ENCODE measurements at regions not wholly inside any gene's neighbourhood (a gene's known extent, or its start where the extent isn't known, plus 50 kb on each side); places are given as distances from the start of the nearest gene placed in this dataset.
"Not testable (repeated sequence)": the region's sequence is repeated elsewhere in the genome, so short reads cannot be mapped to it uniquely, and the experiment has no call there.

DNA sequence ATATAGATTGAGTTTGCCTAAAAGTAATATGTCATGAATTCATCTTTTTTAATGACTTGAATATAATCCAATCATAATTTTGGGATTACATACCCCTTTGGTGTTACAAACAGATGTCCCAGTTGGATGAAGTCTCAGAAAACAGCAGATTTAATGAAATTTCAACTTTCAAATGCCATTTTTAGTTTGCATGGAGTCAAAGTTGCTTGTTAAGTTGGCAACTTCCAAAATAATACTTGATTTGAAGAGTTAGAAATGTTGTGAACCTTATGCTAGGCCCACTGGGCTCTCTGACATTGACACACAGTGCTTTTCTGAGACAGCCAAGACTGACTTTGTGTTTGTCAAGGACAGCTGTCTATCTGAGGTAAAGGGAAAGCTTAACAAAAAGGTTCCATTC, 248.1 kb downstream of the KIF20B start:
- DNase-seq (ENCODE audit: low read depth in 2 of 2): no peak

DNA sequence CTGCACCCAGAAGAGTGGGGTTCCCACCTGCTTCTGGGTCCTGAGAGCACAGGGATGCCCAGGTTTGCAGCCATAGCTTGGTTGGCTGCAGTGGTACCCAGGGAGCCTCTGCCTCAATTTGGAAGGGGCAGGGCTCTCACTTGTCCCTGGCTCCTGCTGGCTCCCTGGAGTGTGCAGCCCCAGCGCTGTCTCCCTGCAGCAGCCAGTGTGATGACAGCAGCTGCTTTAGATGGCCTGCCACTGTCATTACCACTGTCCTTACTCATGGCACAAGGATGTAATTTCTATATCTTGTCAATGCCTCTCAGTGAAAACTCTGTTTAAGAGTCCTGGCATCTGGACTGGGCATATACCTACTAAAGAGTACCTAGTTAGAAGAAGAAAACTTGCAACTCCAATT, 250.9 kb downstream of the KIF20B start:
- no peak for DNase-seq (ENCODE audit: low read depth in 2 of 2)

- DNase-seq (ENCODE audit: low read depth in 2 of 2): no peak
Observed at GRCh38 chr10:89952751-89953150, 251.4 kb downstream of the KIF20B start.

DNA sequence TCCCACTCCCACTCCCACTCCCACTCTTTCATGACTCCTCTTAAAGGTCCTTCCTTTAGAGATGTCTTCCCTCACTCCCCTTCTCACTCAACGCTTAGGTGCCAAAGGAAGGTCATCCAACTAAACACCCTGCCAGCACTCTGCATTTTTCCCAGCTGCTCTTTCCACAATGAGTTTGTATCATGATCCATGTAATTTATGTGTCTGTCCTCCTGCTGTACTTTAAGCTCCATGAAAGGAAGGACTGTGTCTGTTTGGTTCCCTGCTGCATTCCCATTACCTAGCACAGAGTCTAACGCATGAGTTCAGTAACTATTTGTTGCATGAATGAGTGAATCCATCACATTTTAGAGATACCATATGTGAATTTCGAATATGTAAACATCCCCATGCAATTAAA, 252.7 kb downstream of the KIF20B start:
- no peak for DNase-seq (ENCODE audit: low read depth in 2 of 2)

- DNase-seq (ENCODE audit: low read depth in 2 of 2): no peak
Observed at GRCh38 chr10:89954787-89955566, 253.6 kb downstream of the KIF20B start.

- no peak for DNase-seq (ENCODE audit: low read depth in 2 of 2)
Observed at GRCh38 chr10:89959433-89960110, 258.2 kb downstream of the KIF20B start.

DNA sequence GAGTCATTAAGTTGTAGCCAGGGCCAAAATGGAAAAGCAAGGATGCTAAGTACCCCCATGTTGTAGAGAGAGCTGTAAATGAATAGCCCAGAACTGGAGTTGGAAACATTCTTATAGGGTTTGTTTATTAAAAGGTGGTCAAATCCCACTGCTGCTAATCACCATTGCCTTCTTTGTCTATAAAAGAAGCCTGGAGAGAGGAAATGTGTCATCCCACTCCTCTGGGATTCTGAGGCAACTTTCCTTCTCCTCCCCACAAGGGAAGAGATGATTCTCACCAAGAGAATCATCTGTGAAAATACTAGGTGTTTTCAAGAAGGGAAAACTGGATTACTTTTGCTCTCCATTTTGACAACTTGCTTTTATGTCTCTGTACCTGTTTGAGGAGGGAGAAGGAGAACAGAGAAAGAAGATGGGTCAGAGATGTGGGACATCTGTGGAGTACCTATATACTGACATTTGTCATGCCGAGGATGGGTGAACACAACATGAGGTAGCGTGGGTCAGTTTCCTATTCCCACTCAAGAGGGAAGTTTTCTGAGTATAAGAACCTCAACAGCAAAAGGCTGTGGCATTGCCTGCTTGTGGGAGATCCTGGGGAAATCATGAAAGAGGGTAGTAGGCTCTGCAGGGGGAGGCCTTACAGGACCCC, 262.2 kb downstream of the KIF20B start:
- DNase-seq (ENCODE audit: low read depth in 2 of 2): no peak

- no peak for DNase-seq (ENCODE audit: low read depth in 2 of 2)
Observed at GRCh38 chr10:89966211-89966610, 264.8 kb downstream of the KIF20B start.

DNA sequence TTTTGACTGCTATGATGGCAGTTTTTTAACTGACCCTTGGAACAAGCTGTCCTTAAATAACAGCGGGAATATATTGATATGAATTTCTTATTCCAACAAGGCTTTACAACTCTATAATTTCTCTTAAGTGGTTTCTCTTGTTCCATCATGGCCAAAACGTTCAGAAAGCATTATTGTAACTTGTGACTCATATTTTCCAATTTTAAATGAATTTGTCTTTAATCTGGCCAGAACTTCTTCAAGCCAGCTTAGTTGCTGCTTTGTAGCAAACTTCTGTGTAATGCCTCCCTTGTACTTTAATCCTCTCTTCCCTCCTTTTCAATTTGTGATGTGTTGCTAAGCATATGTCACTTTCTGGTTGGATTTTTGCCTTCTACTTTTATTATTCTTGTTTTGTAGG, 271.9 kb downstream of the KIF20B start:
- no peak for DNase-seq (ENCODE audit: low read depth in 2 of 2)

DNA sequence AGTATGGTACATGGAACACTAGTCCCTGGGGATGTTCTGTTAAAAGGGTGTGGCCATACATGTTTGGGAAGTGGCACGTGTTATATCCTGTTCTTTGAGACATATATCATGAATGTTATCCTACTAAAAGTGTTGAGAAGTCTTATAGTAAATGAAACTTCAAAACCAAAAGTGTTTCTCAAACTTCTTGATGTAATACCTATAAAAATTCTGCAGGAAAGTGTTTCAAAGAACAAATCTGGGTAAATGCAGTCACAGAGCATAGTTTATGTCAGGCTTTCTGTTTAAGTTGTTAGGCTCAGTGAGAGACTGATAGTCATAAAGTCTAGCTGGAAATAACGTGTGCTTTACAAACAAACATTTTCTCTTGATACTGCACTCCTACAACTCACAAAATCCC, 273.7 kb downstream of the KIF20B start:
- DNase-seq (ENCODE audit: low read depth in 2 of 2): no peak

- no peak for DNase-seq (ENCODE audit: low read depth in 2 of 2)
Observed at GRCh38 chr10:89975771-89976170, 274.4 kb downstream of the KIF20B start.

- no peak for DNase-seq (ENCODE audit: low read depth in 2 of 2)
Observed at GRCh38 chr10:89978081-89978480, 276.7 kb downstream of the KIF20B start.

DNA sequence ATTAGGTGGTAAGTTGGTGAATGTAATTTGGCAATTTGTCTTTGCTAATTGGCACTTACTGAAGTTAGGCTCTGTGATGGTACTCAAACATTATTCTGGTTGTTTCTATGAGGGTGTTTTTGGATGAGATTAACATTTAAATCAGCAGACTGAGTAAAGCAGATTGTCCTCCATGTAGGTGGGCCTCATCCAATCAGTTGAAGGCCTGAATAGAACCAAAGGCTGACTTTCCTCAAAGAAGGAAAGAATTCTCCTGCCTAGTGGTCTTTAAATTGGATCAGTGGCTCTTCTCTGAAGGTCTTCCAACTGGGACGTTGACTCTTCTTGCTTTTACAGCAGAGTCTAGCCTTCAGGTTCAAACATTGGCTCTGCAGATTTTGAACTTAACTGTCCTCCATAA, 278.3 kb downstream of the KIF20B start:
- DNase-seq (ENCODE audit: low read depth in 2 of 2): no peak

- DNase-seq (ENCODE audit: low read depth in 2 of 2): no peak
Observed at GRCh38 chr10:89980166-89980565, 278.8 kb downstream of the KIF20B start.

- no peak for DNase-seq (ENCODE audit: low read depth in 2 of 2)
Observed at GRCh38 chr10:89981891-89982290, 280.5 kb downstream of the KIF20B start.

DNA sequence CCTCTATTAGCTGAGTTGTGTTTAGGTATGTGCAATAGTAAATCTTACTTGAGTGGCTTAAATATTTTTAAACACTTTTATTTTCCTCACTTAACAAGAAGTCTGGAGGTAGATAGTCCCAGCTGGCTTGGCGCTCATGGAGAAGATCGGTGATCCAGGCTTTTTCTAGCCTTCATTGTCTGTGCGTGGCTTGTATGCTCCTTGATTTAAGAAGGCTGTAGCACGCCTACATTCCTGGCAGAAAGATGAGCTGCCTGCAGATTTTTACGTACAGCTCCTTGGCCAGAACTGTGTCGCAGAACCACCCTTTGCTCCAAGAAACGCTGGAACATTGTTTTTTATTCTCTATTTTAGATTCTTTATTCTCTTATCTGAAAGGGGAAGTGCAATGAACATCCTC, 284.1 kb downstream of the KIF20B start:
- no peak for DNase-seq (ENCODE audit: low read depth in 2 of 2)

- DNase-seq (ENCODE audit: low read depth in 2 of 2): not testable (repeated sequence)
Observed at GRCh38 chr10:89988361-89988760, 287.0 kb downstream of the KIF20B start.

DNA sequence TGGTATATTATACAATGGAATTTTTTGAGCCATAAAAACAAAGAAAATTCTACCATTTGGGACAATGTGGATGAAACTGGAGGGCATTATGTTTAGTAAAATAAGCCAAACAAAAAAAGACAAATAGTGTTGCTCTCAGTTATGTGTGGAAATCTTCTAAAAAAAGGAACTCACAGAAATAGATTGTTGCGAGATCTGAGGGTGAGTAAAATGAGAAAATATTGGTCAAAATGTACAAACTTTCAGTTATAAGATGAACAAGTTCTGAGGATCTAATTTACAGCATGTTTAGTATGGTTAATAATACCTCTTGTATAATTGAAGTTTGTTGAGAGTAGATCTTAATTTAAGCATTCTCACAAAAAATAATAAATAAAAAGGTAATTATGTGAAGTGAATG, 291.2 kb downstream of the KIF20B start:
- DNase-seq (ENCODE audit: low read depth in 2 of 2): no peak

DNA sequence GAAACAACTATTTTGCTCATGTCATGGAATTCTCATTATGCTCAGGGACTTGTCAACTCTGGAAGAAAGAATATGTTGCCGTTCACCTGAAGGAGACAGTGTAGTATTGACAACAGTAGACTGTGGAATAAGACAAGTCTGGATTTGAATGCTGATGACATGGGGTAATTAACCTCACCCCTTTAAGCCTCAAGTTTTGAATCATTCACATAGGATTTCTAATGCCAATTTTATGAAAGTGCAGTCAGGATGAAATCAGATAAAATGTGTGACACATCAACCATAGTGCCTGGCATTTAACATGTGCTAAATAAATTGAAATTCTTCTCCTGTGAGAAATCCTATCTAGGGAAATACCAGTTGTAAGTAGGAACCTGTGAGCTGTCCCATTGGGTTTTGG, 305.8 kb downstream of the KIF20B start:
- DNase-seq (ENCODE audit: low read depth in 2 of 2): no peak

- DNase-seq (ENCODE audit: low read depth in 2 of 2): not testable (repeated sequence)
Observed at GRCh38 chr10:90011281-90011680, 309.9 kb downstream of the KIF20B start.

GRCh38 chr10:90018819-90019218, 317.4 kb downstream of the KIF20B start:
- no peak for DNase-seq (ENCODE audit: low read depth in 2 of 2)

- no peak for DNase-seq (ENCODE audit: low read depth in 2 of 2)
Observed at GRCh38 chr10:90020506-90020905, 319.1 kb downstream of the KIF20B start.

- no peak for DNase-seq (ENCODE audit: low read depth in 2 of 2)
Observed at GRCh38 chr10:90023950-90024349, 322.6 kb downstream of the KIF20B start.

All from stimulated activated CD8-positive, alpha-beta memory T cell treated with anti-CD3 and anti-CD28 coated beads, Interleukin-15, amount 100 ng/mL, for 48 hours (primary cell).